ENCODE measurements at regions not wholly inside any gene's neighbourhood (a gene's known extent, or its start where the extent isn't known, plus 50 kb on each side); places are given as distances from the start of the nearest gene placed in this dataset.

DNA sequence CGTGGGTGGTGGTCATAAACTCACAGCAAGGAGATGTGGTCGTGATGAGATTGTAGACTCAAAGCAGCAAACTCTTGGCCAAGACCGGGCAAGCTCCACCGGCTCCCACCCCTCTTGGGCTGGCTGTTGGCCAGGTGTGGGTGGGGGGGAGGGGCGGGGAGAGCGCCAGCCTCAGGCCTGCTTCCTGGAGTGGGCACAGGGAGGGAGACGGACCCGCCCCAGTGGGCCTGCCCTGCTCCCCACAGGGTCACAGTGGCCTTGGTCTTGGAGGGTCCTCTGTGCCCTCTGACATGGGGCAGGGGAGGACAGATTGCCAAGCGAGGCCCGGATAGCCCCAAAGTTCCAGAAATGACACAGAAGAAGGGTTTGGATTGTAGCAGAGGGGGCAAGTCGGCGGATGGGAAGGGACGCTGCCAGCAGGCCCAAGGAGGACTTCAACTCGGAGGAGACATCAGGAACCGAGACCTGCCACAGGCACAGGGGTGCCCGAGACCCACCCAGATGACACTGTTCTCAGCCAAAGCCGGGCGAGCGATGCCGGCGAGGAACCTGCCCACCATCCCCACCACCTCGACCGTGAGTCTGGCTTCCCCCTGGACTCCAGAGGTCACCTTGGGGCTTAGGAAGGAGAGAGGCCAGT is 85.4 kb upstream of the ACTRT2 start:
- DNase-seq = no peak

DNA sequence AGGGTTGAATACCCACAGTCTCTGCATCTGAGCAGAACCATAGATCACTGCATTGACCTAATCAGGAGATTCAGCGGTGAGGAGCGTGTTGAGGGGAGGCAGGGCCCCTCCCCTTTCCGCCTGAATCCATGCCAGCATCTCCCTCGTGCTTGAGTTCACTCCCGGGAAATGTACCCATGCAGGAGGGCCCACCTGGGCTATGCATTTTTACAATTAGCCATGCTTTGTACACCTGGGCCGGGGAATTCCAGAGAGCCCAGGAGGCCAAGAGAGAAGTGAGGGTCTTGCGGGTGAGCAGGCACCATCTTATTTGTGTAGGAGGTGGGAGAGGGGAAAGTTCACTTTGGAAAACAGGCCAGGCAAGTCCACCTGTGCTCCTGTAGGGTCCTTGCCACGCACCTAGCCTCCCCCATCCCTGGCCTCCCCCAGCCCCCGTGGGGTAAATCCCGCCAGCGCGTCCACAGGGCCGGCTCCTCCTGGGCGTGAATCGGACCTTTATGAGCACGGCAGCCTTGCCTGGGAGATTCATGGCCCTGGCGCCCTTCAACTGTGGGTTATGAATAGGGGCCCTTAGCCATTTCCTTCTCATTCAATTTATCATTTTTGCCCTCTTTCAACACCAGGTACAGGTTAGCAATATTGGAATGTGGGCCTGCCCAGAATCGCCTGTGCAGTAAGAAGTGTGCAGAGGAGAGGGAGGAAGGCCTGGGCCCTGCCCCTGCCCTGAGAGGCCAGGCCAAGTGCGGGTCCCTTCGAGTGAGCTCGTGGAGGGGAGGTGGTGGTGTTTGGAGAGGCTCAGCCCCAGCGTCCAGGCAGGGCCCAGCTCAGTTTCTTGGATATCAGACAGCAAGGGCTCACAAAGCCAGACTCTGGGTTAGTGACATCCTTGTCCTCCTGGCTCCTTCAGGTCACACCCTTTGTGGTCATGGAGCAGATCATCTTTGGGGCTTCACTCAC is 84.4 kb upstream of the ACTRT2 start:
- DNase-seq = no peak

DNA sequence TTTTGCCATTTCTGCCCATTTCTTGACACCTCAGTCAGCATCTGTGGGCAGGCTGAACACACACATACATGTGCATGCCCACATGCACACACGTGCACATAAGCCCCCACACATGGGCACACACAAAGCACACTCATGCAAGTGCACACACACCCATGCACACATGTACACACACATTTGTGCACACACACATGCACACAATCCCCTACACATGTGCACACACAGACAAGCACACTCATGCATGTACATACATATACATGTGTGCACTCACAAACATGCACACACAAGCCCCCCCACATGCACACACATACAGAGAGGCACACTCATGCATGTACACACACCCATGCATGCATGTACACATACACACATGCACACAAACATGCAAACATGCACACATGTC is 83.5 kb upstream of the ACTRT2 start:
- no peak for DNase-seq

- no peak for DNase-seq
Measured at GRCh38 chr1:2939041-2939552, 82.2 kb upstream of the ACTRT2 start.

DNA sequence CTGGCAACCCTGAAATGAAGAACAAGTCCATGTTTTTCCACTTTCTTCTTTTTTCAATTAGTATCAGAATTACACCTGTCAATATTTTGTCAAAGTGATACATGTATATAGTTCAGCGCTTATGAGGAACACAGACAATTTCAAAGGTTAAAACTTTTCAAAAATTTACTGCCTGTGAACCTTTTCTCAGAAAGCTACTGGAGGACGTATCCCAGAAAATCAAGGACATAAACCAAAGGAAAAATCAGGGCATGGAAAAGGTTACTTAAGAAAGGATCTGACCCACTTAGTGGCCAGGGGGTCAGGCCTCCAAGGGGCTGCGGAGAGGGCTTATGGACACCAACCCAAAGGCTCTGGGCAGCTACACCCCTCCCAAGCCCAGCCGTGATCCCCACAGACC is 81.1 kb upstream of the ACTRT2 start:
- no peak for DNase-seq

DNA sequence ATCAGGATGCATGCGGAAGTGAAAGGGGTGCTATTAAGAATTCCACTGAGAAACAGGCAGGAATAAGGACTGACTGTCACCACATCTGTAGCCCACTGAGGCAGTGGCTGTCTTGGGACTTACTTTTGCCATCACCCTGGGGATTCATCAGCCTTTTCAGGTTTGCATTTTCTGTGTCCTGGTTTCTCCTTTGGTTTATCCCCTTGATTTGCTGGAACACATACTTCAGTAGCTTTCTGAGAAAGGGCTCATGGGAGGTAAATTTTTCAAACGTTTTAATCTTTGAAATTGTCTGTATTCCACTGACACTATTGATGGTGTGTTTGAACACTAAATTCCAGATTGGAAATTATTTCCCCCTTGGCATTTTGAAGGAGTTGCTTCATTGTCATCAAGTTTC is 80.2 kb upstream of the ACTRT2 start:
- DNase-seq = no peak

DNA sequence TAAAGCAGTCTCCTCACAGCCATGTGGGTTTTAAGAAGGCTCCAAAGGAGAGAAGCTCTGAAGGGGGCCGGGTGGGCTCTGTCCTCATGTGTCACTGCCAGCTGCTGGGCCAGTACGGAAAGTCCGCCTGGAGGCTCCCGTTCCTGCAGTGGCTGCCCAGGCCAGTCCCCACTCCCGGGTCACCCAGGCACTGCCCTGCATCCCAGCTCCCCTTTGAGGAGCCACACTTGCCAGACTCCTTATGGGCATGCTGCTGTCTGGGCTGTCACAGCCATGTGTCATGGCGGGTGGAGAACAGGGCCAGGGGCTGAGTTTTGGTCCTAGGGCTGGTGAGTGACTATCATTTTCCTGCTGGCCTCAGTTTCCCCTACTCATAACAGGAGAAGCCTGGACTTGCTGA is 79.4 kb upstream of the ACTRT2 start:
- DNase-seq = no peak

DNA sequence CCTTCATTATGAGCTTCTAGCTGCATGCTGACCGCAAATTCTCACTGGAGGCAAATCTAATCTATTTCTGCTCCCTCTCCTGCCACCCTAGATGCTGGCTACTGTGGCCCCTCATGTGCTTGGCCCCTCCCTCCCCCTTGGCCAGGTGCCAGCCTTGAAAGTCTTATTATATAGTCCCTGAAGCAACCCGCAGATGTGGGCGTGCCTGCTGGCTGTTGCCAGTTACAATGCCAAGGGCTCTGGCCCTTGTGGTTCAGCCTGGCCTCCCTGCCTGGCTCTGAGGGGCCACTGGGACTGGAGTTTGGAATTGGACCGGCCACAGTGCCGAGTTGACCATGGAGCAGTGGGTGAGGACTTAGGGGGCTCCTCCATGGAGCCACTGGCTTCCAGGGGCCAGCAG is 78.9 kb upstream of the ACTRT2 start:
- DNase-seq = no peak

DNA sequence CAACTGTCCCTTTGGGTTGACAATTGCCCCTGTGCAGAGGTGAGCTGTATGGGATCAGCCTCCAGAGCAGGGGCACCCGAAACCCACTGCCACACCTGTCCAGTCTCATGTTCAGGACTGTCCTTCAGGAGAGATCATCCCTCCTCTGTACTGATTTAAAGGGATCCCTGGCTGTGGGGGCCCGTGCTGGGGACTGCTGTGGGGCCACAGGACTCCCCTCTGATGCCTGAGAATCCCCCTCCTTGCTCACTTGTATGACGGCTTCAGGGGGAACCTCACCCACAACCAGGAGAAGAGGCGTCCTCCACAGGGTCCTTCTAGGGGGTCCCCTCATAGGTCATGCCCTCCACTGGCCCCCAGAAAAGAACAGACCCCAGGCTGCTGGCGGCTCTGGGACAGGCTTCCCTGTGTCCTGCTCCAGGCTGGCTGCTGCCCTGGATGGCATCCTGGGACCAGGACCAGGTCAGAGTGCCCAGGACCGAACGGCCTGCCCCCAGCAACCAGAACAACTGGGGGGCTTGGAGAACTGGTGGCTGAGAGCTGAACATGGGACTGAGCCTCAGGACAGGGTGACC is 77.5 kb upstream of the ACTRT2 start:
- DNase-seq = no peak

DNA sequence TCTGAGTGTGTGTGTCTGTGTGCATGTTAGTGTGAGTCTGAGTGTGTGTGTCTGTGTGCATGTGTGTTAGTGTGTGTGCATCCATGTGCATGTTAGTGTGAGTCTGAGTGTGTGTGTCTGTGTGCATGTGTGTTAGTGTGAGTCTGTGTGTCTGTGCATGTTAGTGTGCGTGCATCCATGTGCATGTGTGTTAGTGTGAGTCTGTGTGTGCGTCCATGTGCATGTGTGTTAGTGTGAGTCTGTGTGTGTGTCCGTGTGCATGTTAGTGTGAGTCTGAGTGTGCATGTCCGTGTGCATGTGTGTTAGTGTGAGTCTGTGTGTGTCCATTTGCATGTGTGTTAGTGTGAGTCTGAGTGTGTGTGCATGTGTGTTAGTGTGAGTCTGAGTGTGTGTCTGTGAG is 76.6 kb upstream of the ACTRT2 start:
- DNase-seq = no peak

GRCh38 chr1:2945821-2946231 is 75.4 kb upstream of the ACTRT2 start:
- no peak for DNase-seq

GRCh38 chr1:2946291-2946690 is 75.0 kb upstream of the ACTRT2 start:
- DNase-seq = no peak

- DNase-seq = no peak
Measured at GRCh38 chr1:2946999-2947690, 74.1 kb upstream of the ACTRT2 start.

- no peak for DNase-seq
Measured at GRCh38 chr1:2948001-2948750, 73.1 kb upstream of the ACTRT2 start.

DNA sequence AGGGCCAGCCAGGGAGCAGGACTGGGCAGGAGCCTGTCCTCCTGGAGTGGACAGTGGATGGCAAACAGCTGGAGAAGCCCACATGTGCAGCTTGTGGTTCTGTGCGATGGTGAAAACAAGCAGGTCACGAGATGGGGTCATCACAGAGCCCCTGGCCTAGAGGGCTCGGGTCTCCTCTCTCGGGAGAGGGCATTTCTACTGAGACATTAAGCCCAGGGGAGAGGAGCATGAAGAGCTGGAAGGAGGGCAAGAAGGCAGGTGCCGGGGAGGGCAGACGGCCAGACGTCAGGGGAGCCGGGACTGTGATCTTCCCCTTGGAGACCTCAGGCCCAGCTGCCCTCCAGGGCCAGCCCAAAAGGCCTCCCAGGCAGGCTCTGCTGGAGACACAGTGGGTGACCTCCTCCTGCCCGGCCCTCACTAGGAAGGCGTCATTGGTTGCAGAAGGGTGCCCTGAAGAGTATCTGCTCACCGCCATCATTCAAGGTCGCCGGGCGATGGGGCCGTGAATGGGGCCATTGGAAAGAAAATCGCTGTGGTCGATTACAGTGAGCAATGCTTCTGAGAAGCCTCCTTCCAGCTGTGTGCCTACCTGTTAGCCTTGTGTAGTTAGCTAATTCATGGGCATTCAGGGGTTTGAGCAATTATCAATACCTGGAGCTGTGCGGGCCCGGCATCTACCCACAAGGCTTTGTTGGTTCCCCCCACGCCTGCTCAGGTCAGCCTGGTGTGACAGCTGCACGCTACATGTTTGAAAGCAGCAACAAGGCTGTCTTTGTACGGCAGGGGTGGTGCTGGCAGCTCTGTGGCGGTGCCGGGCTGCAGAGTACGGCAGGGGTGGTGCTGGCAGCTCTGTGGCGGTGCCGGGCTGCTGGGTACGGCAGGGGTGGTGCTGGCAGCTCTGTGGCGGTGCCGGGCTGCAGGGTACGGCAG is 72.3 kb upstream of the ACTRT2 start:
- no peak for DNase-seq

GRCh38 chr1:2949966-2950925 is 71.0 kb upstream of the ACTRT2 start:
- no peak for DNase-seq

- no peak for DNase-seq
Measured at GRCh38 chr1:2950926-2951305, 70.4 kb upstream of the ACTRT2 start.

- no peak for DNase-seq
Measured at GRCh38 chr1:2951856-2952255, 69.4 kb upstream of the ACTRT2 start.

GRCh38 chr1:2952371-2952770 is 68.9 kb upstream of the ACTRT2 start:
- no peak for DNase-seq

GRCh38 chr1:2952992-2953391 is 68.3 kb upstream of the ACTRT2 start:
- DNase-seq = no peak
